GM13976 (cell line): ENCODE measurements at regions not wholly inside any gene's neighbourhood (a gene's known extent, or its start where the extent isn't known, plus 50 kb on each side); places are given as distances from the start of the nearest gene placed in this dataset.

ENCODE experiments used
- DNase-seq: peaks from one replicate; pipeline ENCODE4 v3.0.0; 2012; ENCODE audit warnings: low spot score
- CTCF ChIP-seq: IDR thresholded peaks from 2 replicates; pipeline ENCODE4 v1.5.1; 2012; ENCODE audit warnings: borderline replicate concordance, mild to moderate bottlenecking; ENCODE audit not compliant: insufficient read depth; ENCODE audit errors: extremely low read depth, missing control alignments, control extremely low read depth
- in situ Hi-C: fragments of 300-500 bp; cut with MboI; formaldehyde crosslinking; loops from one replicate; pipeline ENCODE4 v1.12.0; 2022; ENCODE audit warnings: low sequenced_read_pairs, mixed read lengths, inconsistent platforms; ENCODE audit not compliant: unreplicated experiment

GRCh38 chr6:11292091-11292490 lies 59.6 kb upstream of the NEDD9 start:
- DNase-seq, result no peak
- in situ Hi-C loops, result no loop called here
- no peak for TF ChIP-seq CTCF

GRCh38 chr6:11291582-11291981 lies 59.1 kb upstream of the NEDD9 start:
- in situ Hi-C loops, result no loop called here
- peak; percentile 41 for DNase-seq
- TF ChIP-seq CTCF, result no peak

GRCh38 chr6:11290027-11290426 lies 57.6 kb upstream of the NEDD9 start:
- in situ Hi-C loops, result no loop called here
- DNase-seq, result no peak
- TF ChIP-seq CTCF, result no peak

GRCh38 chr6:11288065-11288464 lies 55.6 kb upstream of the NEDD9 start:
- in situ Hi-C loops, result no loop called here
- TF ChIP-seq CTCF, result no peak
- no peak for DNase-seq

- in situ Hi-C loops, result no loop called here
- no peak for TF ChIP-seq CTCF
- DNase-seq, result no peak
These were observed 52.5 kb upstream of the NEDD9 start for GRCh38 chr6:11284996-11285395.

GRCh38 chr6:11283629-11284028 lies 51.2 kb upstream of the NEDD9 start:
- in situ Hi-C loops, result no loop called here
- no peak for TF ChIP-seq CTCF
- DNase-seq, result no peak

- no peak for DNase-seq
- in situ Hi-C loops, result no loop called here
- no peak for TF ChIP-seq CTCF
These were observed 50.4 kb upstream of the NEDD9 start for GRCh38 chr6:11282875-11283274.
